WTC11 (cell line): ENCODE measurements at regions not wholly inside any gene's neighbourhood (a gene's known extent, or its start where the extent isn't known, plus 50 kb on each side); places are given as distances from the start of the nearest gene placed in this dataset.

Experiments
- ATAC-seq: fragments of 200-7000 bp; cut with Tn5 transposase; 2 replicates; pipeline ENCODE4 v1.10.0; 2021; ENCODE audit warnings: mild to moderate bottlenecking, moderate library complexity
- CTCF ChIA-PET: fragments of 300-600 bp; sonication (Branson Sonifier 250); formaldehyde crosslinking; loops from one replicate; lab custom pipeline; 2021; ENCODE audit warnings: antibody characterized with exemption; lab: Charles Lee
- POLR2A ChIA-PET: fragments of 350-600 bp; sonication (Branson Sonifier 250); formaldehyde crosslinking; loops from one replicate; lab custom pipeline; 2021; ENCODE audit warnings: antibody characterized with exemption; lab: Charles Lee
- DNase-seq: peaks from one replicate; pipeline ENCODE4 v3.0.0; 2021; ENCODE audit warnings: low spot score
- H3K27ac Mint-ChIP-seq: 2 replicates; pipeline ENCODE4 v1.8.0; 2021; ENCODE audit warnings: mixed read lengths
- H3K27me3 Mint-ChIP-seq: 2 replicates; pipeline ENCODE4 v1.8.0; 2021; ENCODE audit warnings: low read depth, mild to moderate bottlenecking, moderate library complexity, mixed read lengths
- H3K36me3 Mint-ChIP-seq: 2 replicates; pipeline ENCODE4 v1.8.0; 2021; ENCODE audit warnings: mixed read lengths
- H3K4me1 Mint-ChIP-seq: 2 replicates; pipeline ENCODE4 v1.8.0; 2022; ENCODE audit warnings: mixed read lengths
- H3K4me3 Mint-ChIP-seq: 2 replicates; pipeline ENCODE4 v1.8.0; 2021; ENCODE audit warnings: mild to moderate bottlenecking, moderate library complexity, mixed read lengths
- H3K9me3 Mint-ChIP-seq: 2 replicates; pipeline ENCODE4 v1.8.0; 2021; ENCODE audit warnings: mixed read lengths
- ATF1 ChIP-seq: sonication (generic); formaldehyde crosslinking; IDR thresholded peaks from 2 replicates; pipeline ENCODE4 v1.8.1; 2023; ENCODE audit warnings: mild to moderate bottlenecking, moderate library complexity, missing genetic modification reagents
- ETV6 ChIP-seq: sonication (generic); formaldehyde crosslinking; IDR thresholded peaks from 2 replicates; pipeline ENCODE4 v1.8.1; 2022; ENCODE audit warnings: mild to moderate bottlenecking, missing genetic modification reagents
- FOXJ3 ChIP-seq: sonication (generic); formaldehyde crosslinking; IDR thresholded peaks from 2 replicates; pipeline ENCODE4 v1.9.0; 2021; ENCODE audit warnings: missing genetic modification reagents, mild to moderate bottlenecking, borderline replicate concordance
- GABPB1 ChIP-seq: sonication (generic); formaldehyde crosslinking; IDR thresholded peaks from 2 replicates; pipeline ENCODE4 v1.8.1; 2023; ENCODE audit warnings: mild to moderate bottlenecking, missing genetic modification reagents
- GTF2I ChIP-seq: fragments of 250-450 bp; sonication (Bioruptor Pico); conservative IDR thresholded peaks from 2 replicates; pipeline ENCODE4 v1.4.0; 2021; ENCODE audit warnings: mild to moderate bottlenecking
- IRF2 ChIP-seq: sonication (generic); formaldehyde crosslinking; IDR thresholded peaks from 2 replicates; pipeline ENCODE4 v1.8.0; 2022; ENCODE audit warnings: low read depth, missing genetic modification reagents, borderline replicate concordance
- NFYB ChIP-seq: sonication (generic); formaldehyde crosslinking; conservative IDR thresholded peaks from 2 replicates; pipeline ENCODE4 v1.8.0; 2022; ENCODE audit warnings: low read depth, missing genetic modification reagents
- NR1H2 ChIP-seq: sonication (generic); formaldehyde crosslinking; IDR thresholded peaks from 2 replicates; pipeline ENCODE4 v1.9.0; 2021; ENCODE audit warnings: mild to moderate bottlenecking, moderate library complexity, missing genetic modification reagents
- TP53 ChIP-seq: sonication (generic); formaldehyde crosslinking; IDR thresholded peaks from 2 replicates; pipeline ENCODE4 v1.8.1; 2023; ENCODE audit warnings: mild to moderate bottlenecking, missing genetic modification reagents
- TF ChIP-seq, protein P1 (sequence below): sonication (generic); formaldehyde crosslinking; IDR thresholded peaks from 2 replicates; pipeline ENCODE4 v1.8.0; 2023; ENCODE audit warnings: mild to moderate bottlenecking, missing genetic modification reagents
- TF ChIP-seq, protein P2 (sequence below): fragments of 250-450 bp; sonication (Bioruptor Pico); IDR thresholded peaks from 2 replicates; pipeline ENCODE4 v2.1.2; 2022; ENCODE audit warnings: mild to moderate bottlenecking, moderate library complexity
- TF ChIP-seq, protein P3 (sequence below): fragments of 250-450 bp; sonication (Bioruptor Pico); IDR thresholded peaks from 2 replicates; pipeline ENCODE4 v1.9.0; 2021; ENCODE audit warnings: mild to moderate bottlenecking
- TF ChIP-seq, protein P4 (sequence below): sonication (generic); formaldehyde crosslinking; IDR thresholded peaks from 2 replicates; pipeline ENCODE4 v1.8.0; 2022; ENCODE audit warnings: mild to moderate bottlenecking, missing genetic modification reagents
- TF ChIP-seq, protein P5 (sequence below): fragments of 250-450 bp; sonication (Bioruptor Pico); IDR thresholded peaks from 2 replicates; pipeline ENCODE4 v1.9.0; 2021; ENCODE audit warnings: moderate library complexity, mild to moderate bottlenecking, inconsistent platforms, borderline replicate concordance
- TF ChIP-seq, protein P6 (sequence below): fragments of 250-450 bp; sonication (Bioruptor Pico); IDR thresholded peaks from 2 replicates; pipeline ENCODE4 v1.8.0; 2021; ENCODE audit warnings: mild to moderate bottlenecking

DNA sequence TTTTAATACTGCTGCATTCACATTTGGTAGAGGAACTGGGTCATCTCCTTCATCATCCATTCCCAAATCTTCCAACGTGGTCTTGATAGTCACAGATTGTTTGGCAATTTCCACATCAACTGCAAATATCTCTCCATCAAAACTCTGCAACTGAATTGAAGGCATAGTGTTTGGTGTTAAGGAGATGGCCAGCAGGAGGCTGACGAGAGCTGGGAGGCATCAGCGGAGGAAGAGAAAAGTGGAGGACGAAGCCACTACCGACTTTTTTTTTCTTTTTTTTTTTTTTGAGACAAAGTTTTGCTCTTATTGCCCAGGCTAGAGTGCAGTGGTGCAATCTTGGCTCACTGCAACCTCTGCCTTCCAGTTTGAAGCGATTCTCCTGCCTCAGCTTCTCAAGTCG lies 205.0 kb upstream of the KCTD7 start (continued):
- TF ChIP-seq, protein P1, sequence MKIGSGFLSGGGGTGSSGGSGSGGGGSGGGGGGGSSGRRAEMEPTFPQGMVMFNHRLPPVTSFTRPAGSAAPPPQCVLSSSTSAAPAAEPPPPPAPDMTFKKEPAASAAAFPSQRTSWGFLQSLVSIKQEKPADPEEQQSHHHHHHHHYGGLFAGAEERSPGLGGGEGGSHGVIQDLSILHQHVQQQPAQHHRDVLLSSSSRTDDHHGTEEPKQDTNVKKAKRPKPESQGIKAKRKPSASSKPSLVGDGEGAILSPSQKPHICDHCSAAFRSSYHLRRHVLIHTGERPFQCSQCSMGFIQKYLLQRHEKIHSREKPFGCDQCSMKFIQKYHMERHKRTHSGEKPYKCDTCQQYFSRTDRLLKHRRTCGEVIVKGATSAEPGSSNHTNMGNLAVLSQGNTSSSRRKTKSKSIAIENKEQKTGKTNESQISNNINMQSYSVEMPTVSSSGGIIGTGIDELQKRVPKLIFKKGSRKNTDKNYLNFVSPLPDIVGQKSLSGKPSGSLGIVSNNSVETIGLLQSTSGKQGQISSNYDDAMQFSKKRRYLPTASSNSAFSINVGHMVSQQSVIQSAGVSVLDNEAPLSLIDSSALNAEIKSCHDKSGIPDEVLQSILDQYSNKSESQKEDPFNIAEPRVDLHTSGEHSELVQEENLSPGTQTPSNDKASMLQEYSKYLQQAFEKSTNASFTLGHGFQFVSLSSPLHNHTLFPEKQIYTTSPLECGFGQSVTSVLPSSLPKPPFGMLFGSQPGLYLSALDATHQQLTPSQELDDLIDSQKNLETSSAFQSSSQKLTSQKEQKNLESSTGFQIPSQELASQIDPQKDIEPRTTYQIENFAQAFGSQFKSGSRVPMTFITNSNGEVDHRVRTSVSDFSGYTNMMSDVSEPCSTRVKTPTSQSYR (CRISPR knock-in tag): no peak
- TF ChIP-seq NFYB (CRISPR knock-in tag) (no peak), IRF2 (CRISPR knock-in tag) (no peak), NR1H2 (CRISPR knock-in tag) (no peak)

DNA sequence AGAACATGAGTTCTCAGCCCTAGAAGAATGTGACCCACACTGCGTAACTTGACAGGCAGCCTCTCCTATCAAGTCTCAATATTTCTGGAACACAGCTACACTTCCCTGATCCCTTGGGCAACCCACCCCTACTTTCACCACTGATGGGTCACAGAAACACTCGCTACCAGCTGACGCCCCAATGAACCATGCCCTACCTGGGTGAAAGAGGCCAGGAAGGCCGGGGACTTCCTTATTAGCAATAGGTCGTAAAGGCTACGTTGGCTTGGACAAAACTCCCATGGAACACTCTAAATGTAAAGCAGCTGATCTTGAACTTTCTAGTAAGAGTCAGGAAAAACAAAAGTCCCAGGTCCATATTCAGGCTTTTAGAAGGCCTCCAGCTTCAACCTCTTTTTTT lies 202.3 kb upstream of the KCTD7 start:
- Mint-ChIP-seq H3K4me3 (no peak overlapping the region), H3K9me3 (no peaks in the 10 kb centered on the region), H3K27ac (no peak overlapping the region; the same call in 1 of the 2 replicates), H3K36me3 (no peaks in the 10 kb centered on the region), H3K4me1 (no peaks in the 10 kb centered on the region), H3K27me3 (no peaks in the 10 kb centered on the region; the same call in 1 of the 2 replicates)
- POLR2A ChIA-PET: no interaction called here
- no peak for TF ChIP-seq ATF1 (CRISPR knock-in tag)
- TF ChIP-seq TP53: no peak
- TF ChIP-seq, protein P2, sequence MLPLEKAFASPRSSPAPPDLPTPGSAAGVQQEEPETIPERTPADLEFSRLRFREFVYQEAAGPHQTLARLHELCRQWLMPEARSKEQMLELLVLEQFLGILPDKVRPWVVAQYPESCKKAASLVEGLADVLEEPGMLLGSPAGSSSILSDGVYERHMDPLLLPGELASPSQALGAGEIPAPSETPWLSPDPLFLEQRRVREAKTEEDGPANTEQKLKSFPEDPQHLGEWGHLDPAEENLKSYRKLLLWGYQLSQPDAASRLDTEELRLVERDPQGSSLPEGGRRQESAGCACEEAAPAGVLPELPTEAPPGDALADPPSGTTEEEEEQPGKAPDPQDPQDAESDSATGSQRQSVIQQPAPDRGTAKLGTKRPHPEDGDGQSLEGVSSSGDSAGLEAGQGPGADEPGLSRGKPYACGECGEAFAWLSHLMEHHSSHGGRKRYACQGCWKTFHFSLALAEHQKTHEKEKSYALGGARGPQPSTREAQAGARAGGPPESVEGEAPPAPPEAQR: no peak
- TF ChIP-seq, protein P3, sequence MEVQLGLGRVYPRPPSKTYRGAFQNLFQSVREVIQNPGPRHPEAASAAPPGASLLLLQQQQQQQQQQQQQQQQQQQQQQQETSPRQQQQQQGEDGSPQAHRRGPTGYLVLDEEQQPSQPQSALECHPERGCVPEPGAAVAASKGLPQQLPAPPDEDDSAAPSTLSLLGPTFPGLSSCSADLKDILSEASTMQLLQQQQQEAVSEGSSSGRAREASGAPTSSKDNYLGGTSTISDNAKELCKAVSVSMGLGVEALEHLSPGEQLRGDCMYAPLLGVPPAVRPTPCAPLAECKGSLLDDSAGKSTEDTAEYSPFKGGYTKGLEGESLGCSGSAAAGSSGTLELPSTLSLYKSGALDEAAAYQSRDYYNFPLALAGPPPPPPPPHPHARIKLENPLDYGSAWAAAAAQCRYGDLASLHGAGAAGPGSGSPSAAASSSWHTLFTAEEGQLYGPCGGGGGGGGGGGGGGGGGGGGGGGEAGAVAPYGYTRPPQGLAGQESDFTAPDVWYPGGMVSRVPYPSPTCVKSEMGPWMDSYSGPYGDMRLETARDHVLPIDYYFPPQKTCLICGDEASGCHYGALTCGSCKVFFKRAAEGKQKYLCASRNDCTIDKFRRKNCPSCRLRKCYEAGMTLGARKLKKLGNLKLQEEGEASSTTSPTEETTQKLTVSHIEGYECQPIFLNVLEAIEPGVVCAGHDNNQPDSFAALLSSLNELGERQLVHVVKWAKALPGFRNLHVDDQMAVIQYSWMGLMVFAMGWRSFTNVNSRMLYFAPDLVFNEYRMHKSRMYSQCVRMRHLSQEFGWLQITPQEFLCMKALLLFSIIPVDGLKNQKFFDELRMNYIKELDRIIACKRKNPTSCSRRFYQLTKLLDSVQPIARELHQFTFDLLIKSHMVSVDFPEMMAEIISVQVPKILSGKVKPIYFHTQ: no peak
- TF ChIP-seq, protein P4, sequence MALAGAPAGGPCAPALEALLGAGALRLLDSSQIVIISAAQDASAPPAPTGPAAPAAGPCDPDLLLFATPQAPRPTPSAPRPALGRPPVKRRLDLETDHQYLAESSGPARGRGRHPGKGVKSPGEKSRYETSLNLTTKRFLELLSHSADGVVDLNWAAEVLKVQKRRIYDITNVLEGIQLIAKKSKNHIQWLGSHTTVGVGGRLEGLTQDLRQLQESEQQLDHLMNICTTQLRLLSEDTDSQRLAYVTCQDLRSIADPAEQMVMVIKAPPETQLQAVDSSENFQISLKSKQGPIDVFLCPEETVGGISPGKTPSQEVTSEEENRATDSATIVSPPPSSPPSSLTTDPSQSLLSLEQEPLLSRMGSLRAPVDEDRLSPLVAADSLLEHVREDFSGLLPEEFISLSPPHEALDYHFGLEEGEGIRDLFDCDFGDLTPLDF (CRISPR knock-in tag): no peak
- TF ChIP-seq ETV6 (CRISPR knock-in tag): no peak
- TF ChIP-seq, protein P5, sequence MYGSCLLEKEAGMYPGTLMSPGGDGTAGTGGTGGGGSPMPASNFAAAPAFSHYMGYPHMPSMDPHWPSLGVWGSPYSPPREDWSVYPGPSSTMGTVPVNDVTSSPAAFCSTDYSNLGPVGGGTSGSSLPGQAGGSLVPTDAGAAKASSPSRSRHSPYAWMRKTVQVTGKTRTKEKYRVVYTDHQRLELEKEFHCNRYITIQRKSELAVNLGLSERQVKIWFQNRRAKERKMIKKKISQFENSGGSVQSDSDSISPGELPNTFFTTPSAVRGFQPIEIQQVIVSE (CRISPR knock-in tag): no peak
- no peak for TF ChIP-seq GTF2I (CRISPR knock-in tag)
- TF ChIP-seq FOXJ3 (CRISPR knock-in tag): no peak
- no peak for TF ChIP-seq GABPB1 (CRISPR knock-in tag)
- no peak for TF ChIP-seq IRF2 (CRISPR knock-in tag)
- TF ChIP-seq, protein P6, sequence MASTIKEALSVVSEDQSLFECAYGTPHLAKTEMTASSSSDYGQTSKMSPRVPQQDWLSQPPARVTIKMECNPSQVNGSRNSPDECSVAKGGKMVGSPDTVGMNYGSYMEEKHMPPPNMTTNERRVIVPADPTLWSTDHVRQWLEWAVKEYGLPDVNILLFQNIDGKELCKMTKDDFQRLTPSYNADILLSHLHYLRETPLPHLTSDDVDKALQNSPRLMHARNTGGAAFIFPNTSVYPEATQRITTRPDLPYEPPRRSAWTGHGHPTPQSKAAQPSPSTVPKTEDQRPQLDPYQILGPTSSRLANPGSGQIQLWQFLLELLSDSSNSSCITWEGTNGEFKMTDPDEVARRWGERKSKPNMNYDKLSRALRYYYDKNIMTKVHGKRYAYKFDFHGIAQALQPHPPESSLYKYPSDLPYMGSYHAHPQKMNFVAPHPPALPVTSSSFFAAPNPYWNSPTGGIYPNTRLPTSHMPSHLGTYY: no peak
- CTCF ChIA-PET: no interaction called here
- ATAC-seq (no peak), DNase-seq (no peak)
